HG02870 (cell line): ENCODE measurements at regions not wholly inside any gene's neighbourhood (a gene's known extent, or its start where the extent isn't known, plus 50 kb on each side); places are given as distances from the start of the nearest gene placed in this dataset.
"Not testable (repeated sequence)": the region's sequence is repeated elsewhere in the genome, so short reads cannot be mapped to it uniquely, and the experiment has no call there.

Source experiments
- ATAC-seq: cut with Tn5 transposase; IDR thresholded peaks from one replicate; pipeline ENCODE4 v1.9.1; 2021; ENCODE audit warnings: mild to moderate bottlenecking, moderate library complexity; ENCODE audit not compliant: unreplicated experiment

DNA sequence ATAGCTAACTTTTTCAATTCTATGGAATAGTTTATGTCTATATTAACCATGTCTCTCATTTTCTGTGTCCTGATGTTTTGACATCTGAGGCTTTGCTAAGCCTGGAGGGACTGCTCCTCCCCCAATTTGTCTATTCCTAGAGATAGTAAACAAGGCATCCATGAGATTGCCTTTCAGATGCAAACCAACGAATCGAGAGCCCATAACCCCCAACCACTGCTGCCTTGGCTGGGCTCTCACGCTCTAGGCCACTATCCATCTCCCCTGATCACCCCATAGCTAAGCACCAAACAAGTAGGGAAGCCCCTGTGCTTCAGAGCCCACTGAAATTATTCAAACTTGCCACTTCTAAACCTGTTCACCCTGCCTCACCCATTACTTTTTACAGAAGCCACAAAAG lies 437.7 kb downstream of the SETD4 start:
- ATAC-seq = no peak

DNA sequence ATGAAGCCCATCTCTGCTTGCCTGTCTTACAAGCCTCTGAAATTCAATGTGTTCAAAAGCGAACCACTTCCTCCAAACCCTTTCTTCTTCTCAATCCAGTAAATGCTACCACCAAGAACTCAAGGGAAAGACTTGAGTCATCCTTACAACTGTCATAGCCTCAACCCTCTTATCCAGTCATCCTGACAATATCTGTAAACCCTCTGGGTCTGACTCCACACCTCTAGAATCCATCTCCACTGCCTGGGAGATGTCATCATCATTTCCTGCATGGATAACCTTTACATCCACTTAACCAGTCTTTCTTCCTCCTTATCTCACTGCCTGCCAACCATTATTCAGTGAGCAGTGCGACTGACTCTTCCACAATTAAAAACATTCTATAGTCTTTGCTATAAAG lies 441.1 kb downstream of the SETD4 start:
- ATAC-seq = no peak

DNA sequence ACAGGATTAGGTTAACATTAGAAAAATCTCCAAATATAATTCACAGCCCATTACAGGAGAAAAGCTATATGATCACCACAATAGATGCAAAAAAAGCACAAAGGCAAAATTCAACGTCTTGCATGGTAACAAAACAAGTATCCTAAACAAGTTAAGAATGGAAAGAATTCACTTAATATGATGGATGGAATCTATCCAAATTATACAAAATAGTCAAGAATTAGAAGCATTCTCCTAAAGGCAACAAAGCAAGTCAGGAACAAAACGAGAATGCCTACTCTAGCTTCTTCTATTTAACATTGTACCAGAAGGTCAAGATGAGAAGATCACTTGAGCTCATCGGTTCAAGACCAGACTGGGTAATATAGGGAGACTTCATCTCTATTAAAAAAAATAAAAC lies 442.8 kb downstream of the SETD4 start:
- ATAC-seq = no peak

DNA sequence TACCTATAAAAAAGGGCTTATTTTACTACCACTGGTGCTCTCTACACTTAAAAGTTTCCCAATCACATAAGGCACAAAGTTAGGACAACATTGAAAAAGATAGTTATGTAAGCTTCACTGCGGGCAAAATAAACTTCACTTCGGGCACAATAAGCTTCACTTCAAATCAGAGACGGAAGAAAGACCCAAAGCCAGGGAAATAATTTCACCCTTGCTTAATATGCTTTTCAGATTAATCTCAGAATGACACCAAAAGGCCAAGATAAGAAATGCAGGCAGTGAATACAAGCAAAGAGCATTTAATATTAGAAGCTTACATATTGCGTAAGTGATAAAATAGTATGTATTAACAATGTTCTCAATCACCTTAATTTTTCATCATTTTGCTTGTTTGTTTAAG lies 444.2 kb downstream of the SETD4 start:
- no peak for ATAC-seq

DNA sequence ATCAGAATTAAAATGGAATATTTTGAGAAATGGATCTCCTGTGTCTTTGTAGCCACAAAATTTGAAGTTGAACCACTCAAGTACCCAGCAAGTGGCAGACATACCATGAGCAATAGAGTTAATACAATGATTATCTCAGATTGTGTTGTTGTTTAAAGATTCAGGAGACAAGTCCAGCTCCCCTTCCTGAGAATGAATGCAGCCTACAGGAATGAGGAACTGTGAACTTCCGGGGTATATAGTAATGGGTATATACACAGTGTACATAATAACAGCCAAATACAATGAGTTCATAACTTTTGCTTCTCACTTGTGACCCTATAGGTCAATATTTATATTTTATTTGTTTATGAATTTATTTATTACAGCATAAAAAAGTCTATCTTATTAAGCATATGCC lies 445.0 kb downstream of the SETD4 start:
- no peak for ATAC-seq

DNA sequence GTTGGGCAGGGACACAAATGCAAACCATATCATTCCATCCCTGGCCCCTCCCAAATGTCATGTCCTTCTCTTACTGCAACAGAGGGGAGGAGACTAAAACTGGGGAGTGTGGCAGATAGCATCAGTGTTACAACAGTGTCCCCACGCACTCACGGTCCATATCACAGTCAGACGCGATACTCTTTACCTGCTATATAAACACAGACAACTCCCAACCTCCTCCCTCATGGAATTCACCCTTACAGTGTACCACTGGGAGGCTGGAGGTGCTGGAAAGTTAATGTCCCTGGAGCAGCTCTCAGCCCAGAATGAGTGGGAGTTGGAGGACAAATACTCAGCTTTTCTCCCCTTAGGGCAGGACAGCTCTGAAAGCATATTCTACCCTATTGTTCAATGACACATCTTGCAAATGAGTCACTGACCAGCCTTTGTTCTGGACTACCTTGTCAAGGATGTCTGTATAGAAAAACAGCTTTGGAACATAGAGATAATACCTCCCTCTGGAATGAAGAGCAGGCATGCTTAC lies 445.9 kb downstream of the SETD4 start:
- no peak for ATAC-seq

DNA sequence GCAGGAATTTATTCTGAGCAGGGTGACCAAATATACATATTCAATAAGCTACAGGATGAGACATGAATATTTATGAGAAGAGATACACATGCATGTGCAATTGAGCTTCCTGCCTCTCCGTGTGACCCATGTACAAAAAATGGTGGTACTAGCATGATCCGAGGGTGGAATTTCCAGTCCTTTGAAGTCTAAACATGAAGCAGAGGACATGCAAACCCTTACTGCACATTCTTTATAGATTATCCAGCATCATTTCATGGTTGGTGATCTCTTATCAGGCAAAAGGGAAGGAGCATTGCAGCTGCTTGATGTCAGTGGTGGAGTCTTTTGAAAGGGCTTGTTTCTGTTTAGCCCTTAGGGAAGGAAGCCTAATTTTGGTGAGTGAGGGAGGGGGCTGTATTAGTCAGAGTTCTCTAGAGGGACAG lies 448.6 kb downstream of the SETD4 start:
- no peak for ATAC-seq

DNA sequence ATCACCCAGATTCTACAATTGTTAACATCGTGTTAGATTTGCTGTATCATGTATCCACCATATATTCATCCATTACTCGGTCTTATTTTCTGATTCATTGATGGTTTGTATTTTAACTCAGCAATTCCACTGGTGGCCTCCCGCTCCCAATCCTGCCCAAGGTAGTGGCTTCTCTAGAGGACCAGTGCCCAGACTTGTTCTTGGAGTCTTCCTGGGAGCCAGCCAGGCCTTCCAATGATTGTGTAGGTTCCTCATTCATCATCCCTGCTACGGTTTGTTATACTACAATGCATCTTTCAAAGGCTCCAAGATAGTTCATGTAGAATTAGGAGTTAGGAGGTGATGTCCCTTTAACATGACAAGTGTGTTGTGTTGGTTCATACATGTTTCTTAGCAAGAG lies 451.1 kb downstream of the SETD4 start:
- ATAC-seq = no peak

DNA sequence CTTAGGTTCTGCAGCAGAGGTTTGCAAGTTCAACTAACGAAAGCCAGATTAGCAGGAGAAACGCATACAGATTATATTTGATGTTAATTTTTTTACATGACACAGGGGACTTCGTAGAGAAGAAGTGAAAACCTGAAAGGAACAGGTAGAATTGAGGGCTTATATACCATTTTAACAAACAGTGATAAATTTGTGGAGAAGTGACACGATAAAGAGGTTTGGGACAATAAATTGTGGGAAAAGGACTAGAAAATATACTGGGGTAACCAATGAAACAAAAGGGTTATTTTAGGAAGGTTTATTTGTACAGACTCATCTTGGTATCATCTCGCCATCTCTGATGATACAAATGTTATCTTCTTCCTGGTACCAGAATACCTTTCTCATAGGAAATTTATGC lies 452.9 kb downstream of the SETD4 start:
- no peak for ATAC-seq

DNA sequence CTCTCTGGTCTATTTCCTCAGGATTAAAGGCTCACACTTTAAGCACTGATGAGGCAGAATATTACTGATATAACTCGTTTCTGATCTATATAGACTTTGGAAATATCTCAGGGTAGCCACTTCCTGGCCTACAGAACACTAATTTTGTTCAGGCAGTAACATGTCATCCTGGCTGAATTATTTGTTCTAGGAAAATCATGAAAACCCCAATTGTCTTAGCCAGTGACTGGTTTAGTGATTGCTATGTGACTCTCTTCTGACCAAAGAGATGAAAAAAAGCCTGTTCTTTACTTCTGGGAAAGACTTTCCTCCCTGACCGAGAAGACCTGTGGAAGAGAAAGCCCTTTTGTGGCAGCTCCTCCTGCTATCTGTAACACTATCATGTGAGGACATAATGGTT lies 453.7 kb downstream of the SETD4 start:
- ATAC-seq = no peak

DNA sequence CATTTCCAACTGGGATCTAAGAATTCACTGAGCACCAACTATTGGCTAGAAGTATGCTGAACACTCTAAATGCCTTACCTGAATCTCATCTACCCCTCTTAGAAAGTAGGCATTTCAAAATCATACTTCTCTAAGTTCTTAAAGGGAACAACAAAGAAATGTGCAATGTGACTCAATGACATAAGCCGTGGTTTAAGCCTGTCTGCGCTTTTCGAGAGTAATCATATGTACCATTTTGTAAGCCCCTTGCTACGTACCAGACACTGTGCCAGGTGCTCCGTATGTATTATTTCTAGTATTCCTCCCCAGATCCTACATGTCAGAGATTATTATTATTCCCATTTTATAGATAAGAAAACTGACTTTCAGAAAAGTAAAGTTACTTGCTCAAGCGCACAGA lies 454.2 kb downstream of the SETD4 start:
- no peak for ATAC-seq

DNA sequence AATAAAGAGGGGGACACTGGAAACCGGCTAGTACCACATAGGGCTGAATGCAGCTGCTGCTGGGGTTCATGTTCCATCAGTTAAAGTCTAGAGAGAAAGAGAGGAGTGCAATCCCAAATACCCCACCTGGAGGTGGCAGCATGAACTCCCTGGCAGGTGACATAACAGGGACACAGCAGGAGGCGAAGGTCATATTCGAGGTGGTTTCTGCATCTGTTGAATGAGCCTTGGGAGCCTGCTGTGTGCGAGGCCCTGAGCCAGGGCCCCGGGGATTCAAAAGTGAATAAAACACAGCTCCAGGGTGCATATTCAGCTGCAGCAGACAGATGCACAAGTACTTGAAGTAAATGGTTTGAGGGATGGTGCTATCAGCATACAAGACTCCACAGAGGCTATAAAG lies 456.8 kb downstream of the SETD4 start:
- no peak for ATAC-seq

DNA sequence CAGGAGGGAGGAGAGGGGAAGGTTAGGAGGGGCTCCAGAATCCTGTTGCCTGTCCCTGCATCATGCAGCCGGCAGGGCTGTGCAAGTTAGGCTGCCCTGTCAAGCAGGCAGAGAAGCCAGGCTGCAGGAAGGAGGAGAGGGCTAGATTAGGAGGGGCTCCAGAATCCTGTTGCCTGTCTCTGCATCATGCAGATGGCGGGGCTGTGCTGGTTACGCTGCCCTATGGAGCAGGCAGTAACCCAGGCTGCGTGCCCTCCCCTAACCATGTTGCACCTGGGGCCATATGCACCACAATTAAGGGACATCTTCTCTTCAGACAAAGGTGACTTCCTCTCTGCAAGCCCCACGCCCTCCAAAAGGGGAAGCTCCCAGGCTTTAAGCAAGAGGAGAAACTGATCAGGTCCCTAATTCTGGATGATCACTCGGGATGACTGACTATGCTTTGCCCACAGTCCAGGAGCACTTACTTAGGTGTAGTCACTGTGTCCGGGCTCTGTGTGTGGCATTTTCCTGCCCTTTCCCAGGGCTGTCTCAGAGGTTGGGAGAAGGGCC lies 457.4 kb downstream of the SETD4 start:
- ATAC-seq = no peak

DNA sequence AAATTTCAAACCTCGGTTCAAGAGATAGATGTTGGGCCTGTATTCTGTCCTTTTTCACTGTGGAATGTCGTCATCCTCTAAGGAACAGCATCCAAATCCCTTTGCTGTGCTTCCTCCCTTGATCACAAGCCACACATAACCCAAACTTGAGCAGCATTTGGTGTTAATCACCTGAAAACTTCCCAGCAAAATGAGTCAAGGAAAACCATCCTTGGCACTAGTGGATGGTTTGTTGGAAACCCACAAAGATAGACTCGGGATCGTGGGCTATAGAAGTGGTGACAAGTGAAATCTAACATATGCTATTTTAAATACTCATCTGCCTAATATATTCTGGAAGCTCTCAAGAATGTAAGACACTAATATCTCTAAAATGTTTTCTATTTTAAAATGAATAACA lies 459.1 kb downstream of the SETD4 start:
- no peak for ATAC-seq

DNA sequence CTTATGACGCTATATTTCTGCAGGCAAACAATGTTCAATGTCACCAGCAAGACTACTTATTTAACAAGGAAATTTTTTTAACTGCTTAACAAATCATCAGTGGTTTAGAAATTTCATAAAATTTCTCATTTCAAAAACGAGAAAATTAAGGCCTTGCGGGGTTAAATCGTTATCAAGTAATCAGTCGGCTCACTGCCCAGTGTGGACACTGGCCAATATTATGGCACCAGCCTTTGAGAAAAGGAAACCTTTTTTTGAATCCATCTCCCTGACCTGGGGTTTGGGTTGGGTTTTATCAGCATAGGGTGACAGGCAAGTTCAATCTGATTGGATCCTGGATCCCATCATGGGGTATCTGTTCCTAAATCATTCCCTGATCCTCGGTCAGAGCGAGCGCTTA lies 461.2 kb downstream of the SETD4 start:
- ATAC-seq = no peak

DNA sequence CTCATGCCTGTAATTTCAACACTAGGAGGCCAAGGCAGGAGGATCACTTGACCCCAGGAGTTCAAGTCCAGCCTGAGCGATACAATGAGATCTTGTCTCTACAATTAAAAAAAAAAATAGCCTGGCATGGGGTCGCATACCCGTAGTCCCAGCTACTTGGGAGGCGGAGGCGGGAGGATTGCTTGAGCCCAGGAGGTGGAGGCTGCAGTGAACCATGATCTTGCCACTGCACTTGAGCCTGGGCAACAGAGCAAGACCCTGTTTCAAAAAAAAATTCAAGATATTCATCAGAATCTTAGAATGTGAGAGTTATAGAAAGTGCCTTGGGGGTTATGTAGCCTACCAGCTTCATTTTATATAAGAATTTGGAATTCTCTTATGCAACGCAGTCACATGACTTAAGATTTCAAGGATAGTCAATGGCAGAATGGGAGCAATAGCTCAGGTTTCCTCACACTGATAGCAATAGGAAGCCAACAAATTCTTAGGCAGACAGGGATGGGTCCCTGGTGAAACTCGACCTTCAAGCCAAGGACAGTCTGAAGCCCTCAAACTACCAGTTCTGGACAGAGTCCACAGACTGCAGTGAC lies 462.5 kb downstream of the SETD4 start:
- no peak for ATAC-seq

DNA sequence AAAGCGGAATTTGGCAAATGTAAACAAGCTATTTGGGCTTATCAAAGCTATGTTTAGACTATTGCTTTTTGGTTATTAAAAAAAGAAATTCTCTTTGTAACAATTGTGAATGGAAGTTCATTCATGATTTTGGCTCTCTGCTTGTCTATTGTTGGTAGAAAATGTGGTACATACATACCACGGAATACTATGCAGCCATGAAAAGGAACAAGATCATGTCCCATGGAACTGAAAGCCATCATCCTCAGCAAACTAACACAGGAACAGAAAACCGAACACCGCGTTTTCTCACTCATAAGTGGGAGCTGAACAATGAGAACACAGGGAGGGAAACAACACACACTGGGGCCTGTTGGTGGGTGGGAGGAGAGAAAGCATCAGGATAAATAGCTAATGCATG lies 465.4 kb downstream of the SETD4 start:
- ATAC-seq = no peak

DNA sequence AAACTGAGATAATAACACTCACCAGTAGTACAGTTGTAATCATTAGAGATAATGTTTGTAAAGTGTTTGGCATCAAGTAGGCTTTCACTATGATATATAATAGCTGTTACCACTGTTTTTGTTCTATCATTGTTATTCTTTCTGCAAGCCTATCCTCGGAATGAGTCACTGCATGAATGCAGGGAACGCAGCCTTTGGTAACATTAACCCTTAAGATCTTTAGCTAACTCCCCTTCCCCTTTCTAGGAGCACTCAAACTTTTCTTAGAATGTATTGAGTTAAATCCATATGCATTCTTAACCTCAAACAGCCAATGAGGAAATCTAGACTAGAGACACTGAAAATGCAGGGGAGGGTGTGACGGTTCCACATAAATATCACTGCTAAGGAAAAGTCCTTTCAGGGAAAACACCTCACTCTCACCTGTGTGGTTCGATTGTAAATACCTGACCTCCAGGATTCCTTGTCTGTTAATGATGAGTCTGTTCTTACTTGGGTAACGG lies 467.3 kb downstream of the SETD4 start:
- no peak for ATAC-seq

DNA sequence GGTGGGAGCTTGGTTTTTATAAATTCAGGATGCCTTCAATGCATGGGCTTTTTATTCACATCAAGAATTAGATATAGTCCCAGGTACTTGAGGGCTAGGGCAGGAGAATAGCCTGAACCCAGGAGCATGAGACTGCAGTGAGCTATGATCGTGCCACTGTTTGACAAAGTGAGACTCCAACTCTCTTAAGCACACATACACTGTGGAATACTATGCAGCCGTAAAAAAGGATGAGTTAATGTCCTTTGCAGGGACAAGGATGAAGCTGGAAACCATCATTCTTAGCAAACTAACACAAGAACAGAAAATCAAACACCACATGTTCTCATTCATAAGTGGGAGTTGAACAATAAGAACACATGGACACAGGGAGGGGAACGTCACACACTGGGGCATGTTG lies 470.0 kb downstream of the SETD4 start:
- not testable (repeated sequence) for ATAC-seq

DNA sequence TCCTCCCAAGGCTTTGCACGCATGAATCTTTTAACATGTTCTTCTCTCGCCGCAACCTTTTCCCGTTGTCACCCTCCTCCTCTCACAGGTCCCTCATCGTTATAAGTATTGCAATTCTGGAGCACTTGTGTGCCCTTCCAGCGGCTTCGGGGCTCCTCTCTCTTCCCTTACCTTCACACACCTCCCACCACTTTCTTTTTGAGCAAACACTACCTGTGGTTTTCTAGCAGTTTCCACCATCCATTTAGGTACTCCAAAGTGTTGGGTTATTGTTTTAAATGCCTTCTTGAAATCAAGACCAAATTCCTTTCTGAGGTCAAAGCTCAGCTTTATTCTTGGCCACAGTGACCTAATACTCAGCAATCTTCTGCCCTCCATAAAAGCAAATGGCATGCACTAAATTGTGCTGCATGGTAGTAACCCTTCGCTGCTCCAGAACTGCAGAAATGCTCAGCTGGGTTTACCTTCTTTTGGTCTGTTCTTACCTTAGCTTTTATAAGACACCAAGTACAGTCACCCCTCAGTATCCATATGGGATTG lies 472.4 kb downstream of the SETD4 start:
- no peak for ATAC-seq

DNA sequence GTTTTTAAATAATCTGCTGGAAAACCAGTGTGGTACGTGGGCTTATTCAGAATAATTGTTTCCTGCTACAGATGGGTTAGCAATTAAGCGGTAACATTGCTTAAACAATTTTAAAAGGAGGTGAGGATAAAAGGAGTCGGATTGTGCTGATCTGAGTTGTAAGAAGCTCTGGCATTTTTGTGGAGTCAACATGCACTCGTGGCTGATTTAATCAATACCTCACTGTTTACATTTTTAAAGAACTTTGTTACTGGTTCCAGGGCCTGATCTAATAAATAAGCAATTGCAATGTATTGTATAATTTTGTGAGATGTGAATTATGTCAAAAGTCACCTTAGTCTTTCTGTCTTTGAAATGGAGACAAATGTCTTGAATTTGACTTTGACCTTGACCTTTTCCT lies 474.0 kb downstream of the SETD4 start:
- no peak for ATAC-seq

DNA sequence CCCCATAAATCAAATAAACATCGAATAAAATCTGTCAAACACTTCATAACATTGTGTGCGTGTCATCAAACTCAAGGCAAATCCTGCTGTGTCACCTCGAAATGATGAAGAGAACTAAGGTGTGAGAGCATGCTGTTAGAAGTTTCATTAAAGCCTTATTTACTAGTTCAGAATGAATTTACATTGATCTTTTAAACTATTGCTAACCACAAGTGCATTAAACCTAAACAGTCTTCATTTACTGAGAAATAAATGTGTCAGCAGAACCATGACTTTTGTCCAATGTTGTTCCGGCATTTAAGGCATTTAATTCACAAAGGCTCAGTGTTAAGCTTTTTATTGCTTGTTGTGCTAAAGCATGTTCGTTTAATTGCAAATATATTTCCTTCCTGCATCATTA lies 474.4 kb downstream of the SETD4 start:
- ATAC-seq = no peak

DNA sequence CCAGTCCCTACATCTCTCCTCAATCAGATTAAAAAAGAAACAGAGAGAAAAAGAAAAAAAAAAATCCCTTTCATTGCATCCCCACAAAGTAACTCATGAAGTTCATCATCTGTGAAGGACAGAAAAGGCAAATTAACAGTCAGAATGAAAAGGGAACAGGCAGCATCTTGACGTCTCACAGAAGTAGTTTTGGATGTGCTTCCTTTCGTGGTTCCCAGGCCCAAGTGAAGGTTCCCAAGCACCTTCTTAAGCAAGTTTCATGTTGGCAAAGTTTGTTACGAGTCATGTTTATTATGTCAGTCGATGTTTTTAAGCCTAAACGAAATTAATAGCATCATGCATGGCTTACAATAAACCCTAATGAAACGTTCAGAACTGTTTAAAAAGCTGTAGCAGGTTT lies 475.2 kb downstream of the SETD4 start:
- ATAC-seq = no peak
